ENCODE measurements at regions not wholly inside any gene's neighbourhood (a gene's known extent, or its start where the extent isn't known, plus 50 kb on each side); places are given as distances from the start of the nearest gene placed in this dataset.

- DNase-seq (ENCODE audit: low read depth), result no peak
- H3K4me3 ChIP-seq (ENCODE audit: low read depth, low read length), result no peak overlapping the region
- no peak for TF ChIP-seq CTCF (conservative IDR thresholded peaks at IDR 0.05; ENCODE audit: low read depth, low read length)
Measured at GRCh38 chr10:27451054-27451453, 53.0 kb upstream of the RAB18 start.

- no peak overlapping the region for H3K4me3 ChIP-seq (ENCODE audit: low read depth, low read length)
- no peak for DNase-seq (ENCODE audit: low read depth)
- no peak for TF ChIP-seq CTCF (conservative IDR thresholded peaks at IDR 0.05; ENCODE audit: low read depth, low read length)
Measured at GRCh38 chr10:27450225-27450624, 53.9 kb upstream of the RAB18 start.

- DNase-seq (ENCODE audit: low read depth), result no peak
- TF ChIP-seq CTCF (conservative IDR thresholded peaks at IDR 0.05; ENCODE audit: low read depth, low read length), result no peak
- H3K4me3 ChIP-seq (ENCODE audit: low read depth, low read length), result no peak overlapping the region
Measured at GRCh38 chr10:27449571-27449970, 54.5 kb upstream of the RAB18 start.

GRCh38 chr10:27448921-27449320 lies 55.2 kb upstream of the RAB18 start:
- H3K4me3 ChIP-seq (ENCODE audit: low read depth, low read length), result no peak overlapping the region
- no peak for TF ChIP-seq CTCF (conservative IDR thresholded peaks at IDR 0.05; ENCODE audit: low read depth, low read length)
- peak; percentile 28 for DNase-seq (ENCODE audit: low read depth)

- DNase-seq (ENCODE audit: low read depth), result no peak
- H3K4me3 ChIP-seq (ENCODE audit: low read depth, low read length), result no peak overlapping the region
- no peak for TF ChIP-seq CTCF (conservative IDR thresholded peaks at IDR 0.05; ENCODE audit: low read depth, low read length)
Measured at GRCh38 chr10:27447540-27447939, 56.6 kb upstream of the RAB18 start.

GRCh38 chr10:27446091-27446918 lies 57.8 kb upstream of the RAB18 start:
- no peak overlapping the region for H3K4me3 ChIP-seq (ENCODE audit: low read depth, low read length)
- peak; percentile 60 for DNase-seq (ENCODE audit: low read depth)
- TF ChIP-seq CTCF (conservative IDR thresholded peaks at IDR 0.05; ENCODE audit: low read depth, low read length), result peak; percentile 57

GRCh38 chr10:27445070-27445469 lies 59.0 kb upstream of the RAB18 start:
- TF ChIP-seq CTCF (conservative IDR thresholded peaks at IDR 0.05; ENCODE audit: low read depth, low read length), result no peak
- no peak overlapping the region for H3K4me3 ChIP-seq (ENCODE audit: low read depth, low read length)
- no peak for DNase-seq (ENCODE audit: low read depth)

Data from choroid plexus epithelial cell (primary cell).